Kidney epithelial cell (primary cell): ENCODE measurements at regions not wholly inside any gene's neighbourhood (a gene's known extent, or its start where the extent isn't known, plus 50 kb on each side); places are given as distances from the start of the nearest gene placed in this dataset.

Experiments
- DNase-seq: peaks from one replicate; pipeline ENCODE4 v3.0.0-alpha.2; 2010; ENCODE audit warnings: low read depth
- H3K27me3 ChIP-seq: 2 replicates; pipeline ENCODE4 v1.6.0; 2011; ENCODE audit warnings: low read length; ENCODE audit not compliant: control insufficient read depth, insufficient read depth
- H3K36me3 ChIP-seq: 2 replicates; pipeline ENCODE4 v1.5.1; 2011; ENCODE audit warnings: low read length; ENCODE audit not compliant: control insufficient read depth, insufficient read depth
- H3K4me3 ChIP-seq: 2 replicates; pipeline ENCODE4 v1.5.1; 2011; ENCODE audit warnings: low read depth, mild to moderate bottlenecking, control low read depth, low read length
- CTCF ChIP-seq: IDR thresholded peaks from 2 replicates; pipeline ENCODE4 v1.5.1; 2011; ENCODE audit warnings: mild to moderate bottlenecking, moderate library complexity, low read length, control low read depth, inconsistent platforms; ENCODE audit not compliant: insufficient read depth, poor library complexity, severe bottlenecking

- TF ChIP-seq CTCF = no peak
- H3K36me3 ChIP-seq = no peaks in the 10 kb centered on the region
- DNase-seq = no peak
- H3K4me3 ChIP-seq = no peak overlapping the region
- no peaks in the 10 kb centered on the region for H3K27me3 ChIP-seq
Measured at GRCh38 chr14:71586131-71586897, 345.9 kb upstream of the RGS6 start.

DNA sequence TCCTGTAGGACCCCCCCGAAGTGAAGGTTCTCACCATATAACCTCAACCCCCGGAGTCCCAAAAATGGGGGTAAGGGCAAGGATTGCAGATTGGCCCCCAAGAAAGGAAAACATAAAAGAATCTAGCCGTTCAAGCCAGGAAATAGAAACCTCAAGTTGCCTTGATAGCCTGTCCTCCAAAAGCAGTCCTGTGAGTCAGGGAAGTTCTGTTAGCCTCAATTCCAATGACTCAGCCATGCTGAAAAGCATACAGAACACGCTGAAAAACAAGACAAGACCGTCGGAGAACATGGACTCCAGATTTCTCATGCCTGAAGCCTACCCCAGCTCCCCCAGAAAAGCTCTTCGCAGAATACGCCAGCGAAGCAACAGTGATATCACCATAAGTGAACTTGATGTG, 344.2 kb upstream of the RGS6 start:
- Histone ChIP-seq H3K36me3 (no peaks in the 10 kb centered on the region), H3K27me3 (no peaks in the 10 kb centered on the region), H3K4me3 (no peak overlapping the region)
- TF ChIP-seq CTCF = no peak
- no peak for DNase-seq

DNA sequence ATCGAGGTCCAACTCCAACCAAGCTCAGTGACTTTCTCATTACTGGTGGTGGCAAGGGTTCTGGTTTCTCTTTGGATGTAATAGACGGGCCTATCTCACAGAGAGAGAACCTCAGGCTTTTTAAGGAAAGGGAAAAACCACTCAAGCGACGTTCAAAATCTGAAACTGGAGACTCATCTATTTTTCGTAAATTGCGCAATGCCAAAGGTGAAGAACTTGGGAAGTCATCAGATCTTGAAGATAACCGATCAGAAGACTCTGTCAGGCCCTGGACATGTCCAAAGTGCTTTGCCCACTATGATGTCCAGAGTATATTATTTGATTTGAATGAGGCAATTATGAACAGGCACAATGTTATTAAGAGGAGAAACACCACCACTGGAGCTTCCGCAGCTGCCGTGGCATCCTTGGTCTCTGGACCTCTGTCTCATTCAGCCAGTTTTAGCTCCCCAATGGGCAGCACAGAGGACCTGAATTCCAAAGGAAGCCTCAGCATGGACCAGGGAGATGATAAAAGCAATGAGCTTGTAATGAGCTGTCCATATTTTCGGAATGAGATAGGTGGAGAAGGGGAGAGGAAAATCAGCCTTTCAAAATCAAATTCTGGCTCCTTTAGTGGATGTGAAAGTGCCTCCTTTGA, 343.5 kb upstream of the RGS6 start:
- no peak for DNase-seq
- H3K27me3 ChIP-seq = no peaks in the 10 kb centered on the region
- H3K4me3 ChIP-seq = no peak overlapping the region
- no peak for TF ChIP-seq CTCF
- H3K36me3 ChIP-seq = no peaks in the 10 kb centered on the region

DNA sequence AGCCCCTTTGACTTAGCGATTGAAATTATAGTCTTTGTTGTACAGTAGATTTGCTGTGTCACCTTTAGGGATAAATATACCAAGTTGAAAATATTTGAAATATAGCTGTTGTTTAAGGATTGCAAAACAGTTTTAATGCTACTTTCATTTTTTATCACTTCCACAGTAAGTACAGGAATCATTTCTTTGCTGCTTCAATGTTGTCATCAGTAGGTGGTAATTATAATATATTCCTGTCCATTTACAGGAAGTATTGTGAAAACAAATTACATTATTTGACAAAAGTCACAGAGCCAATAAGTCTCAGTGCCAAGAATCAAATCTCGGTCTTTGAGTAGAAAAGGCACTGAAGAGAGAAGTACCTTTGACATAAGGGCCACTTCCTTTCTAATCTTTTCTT, 342.6 kb upstream of the RGS6 start:
- Histone ChIP-seq H3K27me3 (no peaks in the 10 kb centered on the region), H3K4me3 (no peak overlapping the region), H3K36me3 (no peaks in the 10 kb centered on the region)
- no peak for DNase-seq
- no peak for TF ChIP-seq CTCF

- H3K36me3 ChIP-seq = no peaks in the 10 kb centered on the region
- no peak for DNase-seq
- H3K4me3 ChIP-seq = no peak overlapping the region
- TF ChIP-seq CTCF = no peak
- no peaks in the 10 kb centered on the region for H3K27me3 ChIP-seq
Measured at GRCh38 chr14:71590131-71590530, 342.1 kb upstream of the RGS6 start.
